Activated gamma-delta T cell (primary cell): ENCODE measurements at regions not wholly inside any gene's neighbourhood (a gene's known extent, or its start where the extent isn't known, plus 50 kb on each side); places are given as distances from the start of the nearest gene placed in this dataset.

Source experiments
- DNase-seq: peaks from one replicate; lab custom pipeline; 2025; lab: John Stamatoyannopoulos, UW

- no peak for DNase-seq
Observed at GRCh38 chr2:172204309-172204708, 101.6 kb upstream of the DLX2 start.

- no peak for DNase-seq
Observed at GRCh38 chr2:172204762-172205161, 102.1 kb upstream of the DLX2 start.

GRCh38 chr2:172205292-172205691 lies 102.6 kb upstream of the DLX2 start:
- DNase-seq: no peak

- DNase-seq: no peak
Observed at GRCh38 chr2:172207911-172208310, 105.2 kb upstream of the DLX2 start.

GRCh38 chr2:172208791-172209325 lies 106.2 kb upstream of the DLX2 start:
- no peak for DNase-seq

- DNase-seq: no peak
Observed at GRCh38 chr2:172210599-172210998, 107.9 kb upstream of the DLX2 start.

- DNase-seq: no peak
Observed at GRCh38 chr2:172211512-172211911, 108.8 kb upstream of the DLX2 start.

GRCh38 chr2:172213116-172213860 lies 110.6 kb upstream of the DLX2 start:
- DNase-seq: no peak

- no peak for DNase-seq
Observed at GRCh38 chr2:172214252-172214651, 111.6 kb upstream of the DLX2 start.

- DNase-seq: no peak
Observed at GRCh38 chr2:172215172-172215935, 112.7 kb upstream of the DLX2 start.

GRCh38 chr2:172215936-172216335 lies 113.2 kb upstream of the DLX2 start:
- DNase-seq: no peak

- DNase-seq: no peak
Observed at GRCh38 chr2:172216477-172216876, 113.8 kb upstream of the DLX2 start.

- no peak for DNase-seq
Observed at GRCh38 chr2:172219201-172219600, 116.5 kb upstream of the DLX2 start.

- no peak for DNase-seq
Observed at GRCh38 chr2:172220121-172220520, 117.4 kb upstream of the DLX2 start.

GRCh38 chr2:172223601-172224054 lies 120.9 kb upstream of the DLX2 start:
- DNase-seq: no peak

- DNase-seq: no peak
Observed at GRCh38 chr2:172225786-172226185, 123.1 kb upstream of the DLX2 start.

- no peak for DNase-seq
Observed at GRCh38 chr2:172226244-172227061, 123.8 kb upstream of the DLX2 start.

GRCh38 chr2:172227719-172228118 lies 125.0 kb upstream of the DLX2 start:
- DNase-seq: no peak

GRCh38 chr2:172228177-172228808 lies 125.6 kb upstream of the DLX2 start:
- no peak for DNase-seq

GRCh38 chr2:172229125-172229524 lies 126.4 kb upstream of the DLX2 start:
- DNase-seq: no peak

GRCh38 chr2:172230332-172230888 lies 127.7 kb upstream of the DLX2 start:
- no peak for DNase-seq
